HCT116 (cell line): ENCODE measurements at regions not wholly inside any gene's neighbourhood (a gene's known extent, or its start where the extent isn't known, plus 50 kb on each side); places are given as distances from the start of the nearest gene placed in this dataset.

Experiments used
- ATAC-seq: fragments of 200-7000 bp; cut with Tn5 transposase; 2 replicates; pipeline ENCODE4 v1.9.1; 2020; ENCODE audit warnings: mild to moderate bottlenecking, moderate library complexity
- BruUV-seq: library from RNA; stranded (reverse); fragments of 400-500 nt; replicated peaks from 2 replicates; lab custom pipeline; 2021; lab: Mats Ljungman, UMichigan
- CTCF ChIA-PET: fragments of 300-600 bp; sonication (Branson Sonifier 250); formaldehyde crosslinking; loops from one replicate; lab custom pipeline; 2021; ENCODE audit warnings: antibody characterized with exemption; lab: Charles Lee
- POLR2A ChIA-PET: fragments of 300-600, 350-600 bp; sonication (Branson Sonifier 250); formaldehyde crosslinking; loops from one replicate; lab custom pipeline; 2021; ENCODE audit warnings: antibody characterized with exemption; lab: Charles Lee
- RAD21 ChIA-PET, 2 experiments: fragments of 300-600 bp; sonication (Branson Sonifier 250); formaldehyde crosslinking; loops; one replicate each; lab custom pipeline; 2023; ENCODE audit warnings: low total read pairs in 2 of 2; ENCODE audit not compliant: uncharacterized antibody in 2 of 2, unreplicated experiment in 2 of 2, low non-redundant PET in 1 of 2; lab: Charles Lee
- DNase-seq: peaks from one replicate; pipeline ENCODE4 v3.0.0-alpha.2; 2010; ENCODE audit warnings: low read depth, low spot score
- H2AFZ ChIP-seq: fragments of 200-600 bp; shearing (Covaris generic), sonication (generic); 2 replicates; pipeline ENCODE4 v1.6.1; 2017; ENCODE audit warnings: low read depth, mixed run types, mixed read lengths, antibody characterized with exemption, low read length; ENCODE audit not compliant: poor library complexity, severe bottlenecking
- H3K27ac ChIP-seq: 2 replicates; pipeline ENCODE4 v1.5.1; 2012; ENCODE audit warnings: low read depth, low read length
- H3K27me3 ChIP-seq: fragments of 200-600 bp; sonication (generic); 2 replicates; pipeline ENCODE4 v1.6.1; 2016; ENCODE audit warnings: mixed run types, low read length, mixed read lengths; ENCODE audit not compliant: insufficient read depth
- H3K36me3 ChIP-seq, 2 experiments: fragments of 200-500 bp in 1 of 2; fragments of 200-600 bp in 1 of 2; sonication (Bioruptor generic) in 1 of 2; sonication (generic) in 1 of 2; 2 replicates each; pipeline versions ENCODE4 v1.5.1 to v1.6.1; 2014 to 2016; ENCODE audit warnings: low read length in 2 of 2, inconsistent platforms in 1 of 2, mixed read lengths in 1 of 2, mixed run types in 1 of 2; ENCODE audit not compliant: insufficient read depth in 2 of 2, control insufficient read depth in 1 of 2
- H3K4me1 ChIP-seq, 2 experiments: fragments of 200-600 bp in 1 of 2; sonication (generic) in 1 of 2; 2 replicates each; pipeline versions ENCODE4 v1.5.1 to v1.6.1; 2012 to 2017; ENCODE audit warnings: low read length in 2 of 2, inconsistent platforms in 1 of 2, mild to moderate bottlenecking in 1 of 2, mixed read lengths in 1 of 2, mixed run types in 1 of 2, moderate library complexity in 1 of 2; ENCODE audit not compliant: insufficient read depth in 2 of 2, control insufficient read depth in 1 of 2
- H3K4me2 ChIP-seq: fragments of 200-600 bp; sonication (generic); 2 replicates; pipeline ENCODE4 v1.6.1; 2017; ENCODE audit warnings: mixed run types, low read length, mixed read lengths
- H3K4me3 ChIP-seq, 2 experiments: fragments of 200-600 bp in 1 of 2; sonication (generic) in 1 of 2; replicated peaks in 1 of 2; 2 replicates each; pipeline ENCODE4 v1.5.1; 2011 to 2016; ENCODE audit warnings: low read length in 2 of 2, control low read depth in 1 of 2, low read depth in 1 of 2, mild to moderate bottlenecking in 1 of 2, mixed read lengths in 1 of 2, mixed run types in 1 of 2
- H3K79me2 ChIP-seq: fragments of 200-600 bp; sonication (generic); 2 replicates; pipeline ENCODE4 v1.6.1; 2017; ENCODE audit warnings: mild to moderate bottlenecking, mixed run types, low read length, moderate library complexity, mixed read lengths; ENCODE audit not compliant: insufficient read depth
- H3K9ac ChIP-seq: fragments of 200-600 bp; sonication (generic); 2 replicates; pipeline ENCODE4 v1.6.1; 2016; ENCODE audit warnings: low read length, mixed read lengths
- H3K9me2 ChIP-seq: fragments of 200-600 bp; sonication (generic), shearing (Covaris generic); 2 replicates; pipeline ENCODE4 v1.6.1; 2017; ENCODE audit warnings: mixed run types, mild to moderate bottlenecking, moderate library complexity; ENCODE audit not compliant: insufficient read depth
- H3K9me3 ChIP-seq, 2 experiments: fragments of 200-500 bp in 1 of 2; fragments of 200-600 bp in 1 of 2; sonication (Bioruptor generic) in 1 of 2; sonication (generic) in 1 of 2; 2 replicates each; pipeline ENCODE4 v1.6.1; 2014 to 2017; ENCODE audit warnings: low read length in 2 of 2, mixed read lengths in 2 of 2, inconsistent platforms in 1 of 2, low read depth in 1 of 2, mild to moderate bottlenecking in 1 of 2, mixed run types in 1 of 2, moderate library complexity in 1 of 2; ENCODE audit not compliant: control insufficient read depth in 1 of 2, insufficient read depth in 1 of 2
- H4K20me1 ChIP-seq: fragments of 200-600 bp; sonication (generic), shearing (Covaris generic); 2 replicates; pipeline ENCODE4 v1.6.1; 2017; ENCODE audit warnings: mixed run types, mild to moderate bottlenecking, moderate library complexity; ENCODE audit not compliant: insufficient read depth
- EGR1 ChIP-seq: IDR thresholded peaks from 2 replicates; pipeline ENCODE4 v1.6.1; 2012; ENCODE audit warnings: low read depth
- EZH2 ChIP-seq: fragments of 200-600 bp; sonication (generic); IDR thresholded peaks from 2 replicates; pipeline ENCODE4 v1.6.1; 2017; ENCODE audit warnings: antibody characterized with exemption, mixed run types
- JUND ChIP-seq: IDR thresholded peaks from 2 replicates; pipeline ENCODE4 v1.6.1; 2012
- POLR2AphosphoS5 ChIP-seq: IDR thresholded peaks from 2 replicates; pipeline ENCODE4 v1.6.1; 2011; ENCODE audit warnings: mild to moderate bottlenecking, low read depth, low read length, moderate library complexity
- RAD21 ChIP-seq: IDR thresholded peaks from 2 replicates; pipeline ENCODE4 v1.6.1; 2012; ENCODE audit warnings: low read depth, mild to moderate bottlenecking
- REST ChIP-seq: IDR thresholded peaks from 2 replicates; pipeline ENCODE4 v1.6.1; 2012; ENCODE audit warnings: low read depth
- SRF ChIP-seq: IDR thresholded peaks from 2 replicates; pipeline ENCODE4 v1.6.1; 2012; ENCODE audit warnings: low read depth
- YY1 ChIP-seq: IDR thresholded peaks from 2 replicates; pipeline ENCODE4 v1.6.1; 2011; ENCODE audit warnings: low read length, low read depth, moderate library complexity, mild to moderate bottlenecking; ENCODE audit not compliant: insufficient replicate concordance; ENCODE audit errors: extremely low read depth
- ZNF274 ChIP-seq: fragments of 200-500 bp; sonication (Bioruptor generic); IDR thresholded peaks from 2 replicates; pipeline ENCODE4 v1.6.1; 2014; ENCODE audit warnings: mild to moderate bottlenecking, low read depth, low read length, inconsistent platforms
- intact Hi-C: fragments of 100-400 bp; cut with micrococcal nuclease; formaldehyde crosslinking; loops from 2 replicates; pipeline ENCODE4 v1.10.0; 2022

- no peak for ATAC-seq
- intact Hi-C loops: no loop called here
- Histone ChIP-seq H3K4me1 (peaks cover 35 to 47% of the 10 kb centered on the region in 2 experiments), H3K9me2 (no peaks in the 10 kb centered on the region), H4K20me1 (no peaks in the 10 kb centered on the region), H3K4me2 (no peak overlapping the region), H3K9me3 (no peaks in the 10 kb centered on the region), H3K36me3 (no peaks in the 10 kb centered on the region), H3K27ac (no peak overlapping the region; the same call in 1 of the 2 replicates), H3K27me3 (no peaks in the 10 kb centered on the region), H2AFZ (peak overlapping the region; percentile 8), H3K4me3 (no peak overlapping the region), H3K9ac (no peak overlapping the region), H3K79me2 (no peaks in the 10 kb centered on the region)
- POLR2A ChIA-PET: no interaction called here
- CTCF ChIA-PET: no interaction called here
- BruUV-seq: no TSS peak
- RAD21 ChIA-PET: no interaction called here
- TF ChIP-seq POLR2AphosphoS5 (no peak), SRF (no peak), ZNF274 (no peak), RAD21 (no peak), EZH2 (no peak), EGR1 (no peak), JUND (no peak), YY1 (no peak), REST (no peak)
- DNase-seq: no peak
These were observed 259.8 kb upstream of the MAGI2 start for GRCh38 chr7:79713276-79713675.
